MCF 10A (cell line): ENCODE measurements at regions not wholly inside any gene's neighbourhood (a gene's known extent, or its start where the extent isn't known, plus 50 kb on each side); places are given as distances from the start of the nearest gene placed in this dataset.

Source experiments
- BruUV-seq: library from RNA; stranded (reverse); fragments of 400-500 nt; replicated peaks from 2 replicates; lab custom pipeline; 2021; lab: Mats Ljungman, UMichigan
- CTCF ChIA-PET: fragments of 300-600 bp; sonication (Branson Sonifier 250); formaldehyde crosslinking; extraction: SDS; loops from one replicate; lab custom pipeline; 2021; ENCODE audit warnings: antibody characterized with exemption, inconsistent platforms; lab: Yijun Ruan, JAX
- POLR2A ChIA-PET: fragments of 300-600, 350-650 bp; sonication (Branson Sonifier 250); formaldehyde crosslinking; extraction: SDS; loops from one replicate; lab custom pipeline; 2020; ENCODE audit warnings: antibody characterized with exemption, inconsistent platforms; lab: Yijun Ruan, JAX
- DNase-seq: peaks from one replicate; pipeline ENCODE4 v3.0.0-alpha.2; 2018; ENCODE audit not compliant: unreplicated experiment
- H3K27ac Mint-ChIP-seq: one replicate; pipeline ENCODE4 v1.8.0; 2022; ENCODE audit warnings: mild to moderate bottlenecking, low read depth, mixed read lengths; ENCODE audit not compliant: unreplicated experiment
- H3K27me3 Mint-ChIP-seq: one replicate; pipeline ENCODE4 v1.8.0; 2022; ENCODE audit warnings: mixed read lengths; ENCODE audit not compliant: insufficient read depth, unreplicated experiment
- H3K36me3 Mint-ChIP-seq: one replicate; pipeline ENCODE4 v1.8.0; 2022; ENCODE audit warnings: mild to moderate bottlenecking, moderate library complexity, mixed read lengths; ENCODE audit not compliant: insufficient read depth, unreplicated experiment
- H3K4me1 Mint-ChIP-seq: one replicate; pipeline ENCODE4 v1.8.0; 2022; ENCODE audit warnings: mixed read lengths; ENCODE audit not compliant: insufficient read depth, unreplicated experiment
- H3K4me3 Mint-ChIP-seq: one replicate; pipeline ENCODE4 v1.8.0; 2022; ENCODE audit warnings: mild to moderate bottlenecking, moderate library complexity, mixed read lengths; ENCODE audit not compliant: unreplicated experiment
- H3K9me3 Mint-ChIP-seq: one replicate; pipeline ENCODE4 v1.8.0; 2022; ENCODE audit warnings: mixed read lengths; ENCODE audit not compliant: unreplicated experiment
- intact Hi-C: fragments of 100-400 bp; cut with micrococcal nuclease; formaldehyde crosslinking; loops from 2 replicates; pipeline ENCODE4 v1.14.1; 2022
- TF ChIP-seq, protein P1 (sequence below): fragments of 200-600 bp; IDR thresholded peaks from one replicate; pipeline ENCODE4 v1.8.0; 2022; ENCODE audit warnings: antibody characterized with exemption, mild to moderate bottlenecking; ENCODE audit not compliant: unreplicated experiment

DNA sequence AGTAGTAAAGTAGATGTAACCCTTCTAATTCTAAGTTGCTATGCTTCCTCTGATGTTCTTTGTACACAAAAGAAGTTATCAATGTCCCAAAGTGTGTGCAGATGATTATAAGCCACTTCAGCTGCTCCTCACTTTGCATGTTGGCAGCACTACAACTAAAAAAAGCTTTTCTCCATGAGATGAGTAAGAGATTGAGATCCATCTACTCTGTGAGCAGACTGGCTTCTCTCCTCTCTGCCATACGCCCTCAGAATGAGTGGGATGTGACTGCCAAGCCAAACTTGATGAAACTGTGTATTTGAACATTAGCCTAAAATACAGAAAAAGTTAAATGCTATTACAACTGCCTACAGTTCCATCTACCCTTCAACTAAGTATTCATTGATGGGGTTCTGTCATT, 102.9 kb upstream of the ETV1 start:
- H3K4me1 Mint-ChIP-seq = no peaks in the 10 kb centered on the region
- no peaks in the 10 kb centered on the region for H3K36me3 Mint-ChIP-seq
- BruUV-seq = no TSS peak
- intact Hi-C loops = no loop called here
- TF ChIP-seq, protein P1, sequence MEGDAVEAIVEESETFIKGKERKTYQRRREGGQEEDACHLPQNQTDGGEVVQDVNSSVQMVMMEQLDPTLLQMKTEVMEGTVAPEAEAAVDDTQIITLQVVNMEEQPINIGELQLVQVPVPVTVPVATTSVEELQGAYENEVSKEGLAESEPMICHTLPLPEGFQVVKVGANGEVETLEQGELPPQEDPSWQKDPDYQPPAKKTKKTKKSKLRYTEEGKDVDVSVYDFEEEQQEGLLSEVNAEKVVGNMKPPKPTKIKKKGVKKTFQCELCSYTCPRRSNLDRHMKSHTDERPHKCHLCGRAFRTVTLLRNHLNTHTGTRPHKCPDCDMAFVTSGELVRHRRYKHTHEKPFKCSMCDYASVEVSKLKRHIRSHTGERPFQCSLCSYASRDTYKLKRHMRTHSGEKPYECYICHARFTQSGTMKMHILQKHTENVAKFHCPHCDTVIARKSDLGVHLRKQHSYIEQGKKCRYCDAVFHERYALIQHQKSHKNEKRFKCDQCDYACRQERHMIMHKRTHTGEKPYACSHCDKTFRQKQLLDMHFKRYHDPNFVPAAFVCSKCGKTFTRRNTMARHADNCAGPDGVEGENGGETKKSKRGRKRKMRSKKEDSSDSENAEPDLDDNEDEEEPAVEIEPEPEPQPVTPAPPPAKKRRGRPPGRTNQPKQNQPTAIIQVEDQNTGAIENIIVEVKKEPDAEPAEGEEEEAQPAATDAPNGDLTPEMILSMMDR = no peak
- no peak overlapping the region for H3K4me3 Mint-ChIP-seq
- CTCF ChIA-PET = no interaction called here
- no peaks in the 10 kb centered on the region for H3K27me3 Mint-ChIP-seq
- no peak overlapping the region for H3K27ac Mint-ChIP-seq
- POLR2A ChIA-PET = no interaction called here
- H3K9me3 Mint-ChIP-seq = peaks cover 5% of the 10 kb centered on the region
- no peak for DNase-seq

DNA sequence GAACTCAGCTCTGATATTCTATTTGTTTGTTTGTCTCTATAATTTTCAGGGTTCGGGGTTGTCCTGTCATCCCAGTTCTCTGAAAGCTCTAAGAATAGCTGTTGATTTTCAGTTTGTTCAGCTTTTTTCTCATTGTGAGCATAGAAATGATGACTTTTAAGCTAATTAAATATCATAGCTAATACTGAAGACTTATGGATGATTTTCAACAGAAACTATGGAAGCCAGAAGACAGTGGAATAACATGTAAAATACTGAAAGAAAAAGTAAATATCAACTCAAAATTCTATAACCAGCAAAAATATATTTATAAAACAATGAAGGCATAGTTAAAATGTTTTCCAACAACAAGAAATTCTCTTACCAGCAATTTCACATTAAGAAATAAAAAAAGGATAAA, 96.4 kb upstream of the ETV1 start:
- H3K4me1 Mint-ChIP-seq = peaks cover 3% of the 10 kb centered on the region

DNA sequence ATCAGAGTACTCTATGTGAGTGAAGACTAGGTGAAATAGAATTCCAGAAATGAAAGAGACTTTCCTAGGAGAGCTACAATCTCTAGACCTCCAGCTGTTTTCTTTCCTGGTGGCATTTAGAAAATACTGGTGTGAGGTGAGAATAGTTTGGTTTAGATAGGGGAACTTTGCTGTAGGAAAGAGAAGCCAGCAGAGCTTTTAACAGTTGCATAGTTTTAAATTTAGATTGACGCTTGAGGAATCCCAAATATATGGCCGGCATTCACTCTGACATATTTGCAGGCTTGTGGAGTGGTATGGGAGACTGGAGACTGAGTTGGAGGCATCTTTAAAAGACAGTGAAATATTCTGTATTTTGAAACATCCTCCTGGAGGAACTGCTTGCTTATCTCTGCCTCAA, 94.3 kb upstream of the ETV1 start:
- no peaks in the 10 kb centered on the region for H3K27me3 Mint-ChIP-seq
- no peak overlapping the region for H3K4me3 Mint-ChIP-seq
- H3K9me3 Mint-ChIP-seq = peaks cover 22% of the 10 kb centered on the region
- TF ChIP-seq, protein P1 = no peak
- intact Hi-C loops = no loop called here
- POLR2A ChIA-PET = no interaction called here
- CTCF ChIA-PET = interaction anchor here (0.6 kb wide), 2 partner anchors 92 to 385 kb away, joined by 3 to 5 read pairs; no protein-coding TSS in a partner anchor
- no peak overlapping the region for H3K27ac Mint-ChIP-seq
- H3K4me1 Mint-ChIP-seq = peaks cover 6% of the 10 kb centered on the region
- H3K36me3 Mint-ChIP-seq = no peaks in the 10 kb centered on the region
- no peak for DNase-seq
- no TSS peak for BruUV-seq

More for the DNA sequence above, 96.4 kb upstream of the ETV1 start:
- no peaks in the 10 kb centered on the region for H3K36me3 Mint-ChIP-seq
- DNase-seq = peak; percentile 6
- no peak overlapping the region for H3K4me3 Mint-ChIP-seq
- no peak overlapping the region for H3K27ac Mint-ChIP-seq
- no peaks in the 10 kb centered on the region for H3K27me3 Mint-ChIP-seq
- ChIA-PET POLR2A (interaction anchor here (0.6 kb wide), 1 partner anchor 327 kb away, joined by 3 read pairs; no protein-coding TSS in a partner anchor), CTCF (interaction anchor here (0.6 to 1.1 kb wide), 2 partner anchors 54 to 939 kb away, joined by 3 to 4 read pairs; no protein-coding TSS in a partner anchor)
- intact Hi-C loops = no loop called here
- H3K9me3 Mint-ChIP-seq = peaks cover 22% of the 10 kb centered on the region
- TF ChIP-seq, protein P1 = no peak
- BruUV-seq = no TSS peak

DNA sequence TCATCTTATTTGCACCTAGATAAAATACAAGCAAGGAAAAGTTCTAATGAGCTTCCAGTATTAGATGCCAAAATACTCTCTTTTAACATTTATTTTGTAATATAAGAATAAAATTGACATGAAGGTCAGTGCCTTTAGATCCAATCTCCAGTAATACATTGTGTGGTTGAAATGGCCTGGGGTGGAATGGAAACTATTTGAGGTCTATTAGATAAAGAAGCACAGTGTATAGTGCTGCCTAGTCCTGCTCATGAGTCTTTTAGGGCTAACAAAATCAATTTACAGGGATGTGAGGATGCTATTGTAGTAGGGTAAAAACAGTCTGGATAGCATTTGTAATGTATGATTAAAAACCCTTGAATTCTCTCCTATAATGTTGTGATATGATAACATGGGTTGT, 84.5 kb upstream of the ETV1 start:
- Mint-ChIP-seq H3K4me3 (no peak overlapping the region), H3K27me3 (no peaks in the 10 kb centered on the region), H3K4me1 (no peaks in the 10 kb centered on the region), H3K27ac (no peak overlapping the region), H3K9me3 (no peaks in the 10 kb centered on the region), H3K36me3 (peaks cover 2% of the 10 kb centered on the region)
- DNase-seq = no peak
- intact Hi-C loops = no loop called here
- TF ChIP-seq, protein P1 = no peak
- BruUV-seq = no TSS peak
- ChIA-PET POLR2A (no interaction called here), CTCF (no interaction called here)
